ENCODE measurements at regions not wholly inside any gene's neighbourhood (a gene's known extent, or its start where the extent isn't known, plus 50 kb on each side); places are given as distances from the start of the nearest gene placed in this dataset.

DNA sequence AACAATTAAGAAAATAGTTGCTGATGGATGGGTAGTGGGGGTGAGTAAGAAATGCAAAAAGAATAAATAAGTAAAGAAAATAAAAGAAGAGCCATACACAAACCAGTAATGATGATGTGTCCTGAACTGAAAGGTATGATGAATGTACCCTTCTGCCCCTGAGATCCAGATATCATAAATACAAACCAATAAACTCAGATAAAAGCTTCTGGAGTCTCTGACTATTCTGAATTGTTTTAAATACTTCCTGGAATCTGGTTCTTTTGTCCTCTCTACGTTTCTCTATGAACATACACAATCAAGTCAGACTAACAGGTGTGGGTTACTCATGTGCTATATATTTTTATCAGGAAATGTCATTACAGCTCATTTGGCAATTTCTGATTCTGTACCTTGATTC lies 153.4 kb downstream of the PPP1R2C start:
- DNase-seq (ENCODE audit: low read depth in 2 of 2): no peak

GRCh38 chrX:42619068-42619467 lies 158.9 kb downstream of the PPP1R2C start:
- DNase-seq (ENCODE audit: low read depth in 2 of 2): no peak

DNA sequence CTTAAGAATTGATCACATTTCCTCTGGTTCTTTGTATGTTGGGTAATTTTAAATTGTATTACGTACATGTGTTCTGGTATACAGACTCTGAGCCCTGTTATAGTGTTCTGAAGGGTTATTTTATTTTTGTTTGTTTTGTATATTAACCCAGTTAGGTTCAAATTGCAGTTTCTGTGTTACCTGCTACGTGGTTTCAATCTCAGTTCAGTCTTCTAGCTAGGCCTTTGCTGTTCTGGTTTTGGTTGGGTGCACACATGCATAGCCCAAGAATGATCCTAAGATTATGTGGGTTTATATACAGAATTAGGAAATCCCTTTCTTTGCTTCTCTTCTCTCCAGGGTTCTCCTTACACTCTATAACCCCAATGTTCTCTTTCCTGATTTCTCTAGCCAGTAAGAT lies 161.0 kb downstream of the PPP1R2C start:
- no peak for DNase-seq (ENCODE audit: low read depth in 2 of 2)

GRCh38 chrX:42615161-42615563 lies 162.8 kb downstream of the PPP1R2C start:
- DNase-seq (ENCODE audit: low read depth in 2 of 2): no peak

DNA sequence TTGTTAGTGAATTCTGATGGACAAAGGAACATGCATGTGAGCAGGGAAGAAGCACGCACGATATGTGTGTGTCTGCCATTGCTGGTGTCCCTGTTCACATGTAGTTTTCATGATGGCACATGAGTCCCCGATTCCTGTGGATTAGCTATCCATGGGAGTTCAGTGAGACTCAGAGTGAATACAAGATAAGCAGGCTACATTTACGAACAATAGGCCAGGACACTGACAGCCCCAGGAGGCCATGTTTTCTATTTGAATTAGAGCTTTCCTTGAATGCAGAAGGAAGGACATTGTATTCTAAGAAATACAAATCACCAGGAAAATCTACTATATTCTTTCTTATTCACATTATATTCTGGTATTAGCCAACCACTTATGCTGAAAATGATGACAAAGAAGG lies 171.4 kb downstream of the PPP1R2C start:
- no peak for DNase-seq (ENCODE audit: low read depth in 2 of 2)

- no peak for DNase-seq (ENCODE audit: low read depth in 2 of 2)
Observed at GRCh38 chrX:42604302-42604701, 173.7 kb downstream of the PPP1R2C start.

DNA sequence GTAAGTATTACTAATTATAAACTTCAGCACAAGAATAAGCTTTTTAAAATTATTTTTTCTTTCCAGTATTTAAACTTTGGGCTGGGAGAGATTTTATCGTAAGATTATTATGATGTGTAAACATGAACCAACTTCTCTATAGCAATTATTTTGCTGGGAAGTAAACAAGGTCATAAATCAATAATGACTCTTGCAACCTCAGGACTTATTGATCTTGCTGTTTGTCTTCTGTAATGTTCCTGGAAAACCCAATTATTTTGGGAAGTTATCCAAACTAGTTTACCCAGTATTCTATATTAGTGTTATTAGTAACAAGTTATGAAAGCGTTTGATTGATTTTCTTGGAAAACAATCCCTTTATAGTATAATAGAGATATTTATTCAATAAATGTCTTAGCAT lies 174.9 kb downstream of the PPP1R2C start:
- DNase-seq (ENCODE audit: low read depth in 2 of 2): no peak

DNA sequence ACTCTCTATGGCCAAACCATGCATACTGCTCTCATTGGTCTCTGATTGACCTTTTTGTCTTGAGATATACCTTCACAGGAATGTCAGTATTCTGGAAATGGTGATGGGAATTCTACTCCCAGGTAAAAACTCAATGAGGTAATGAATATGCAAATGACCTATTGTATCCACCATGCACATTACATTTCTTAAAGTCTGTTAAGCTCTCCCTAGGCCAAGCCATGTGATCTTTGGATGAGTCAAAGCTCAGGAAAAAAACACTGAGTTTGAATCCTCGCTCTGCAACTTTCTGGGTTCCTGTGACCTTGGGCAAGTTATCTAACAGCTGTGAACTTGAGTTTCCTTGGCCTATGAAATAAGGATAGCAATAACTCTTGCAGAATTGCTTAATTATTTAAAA lies 175.4 kb downstream of the PPP1R2C start:
- DNase-seq (ENCODE audit: low read depth in 2 of 2): no peak

DNA sequence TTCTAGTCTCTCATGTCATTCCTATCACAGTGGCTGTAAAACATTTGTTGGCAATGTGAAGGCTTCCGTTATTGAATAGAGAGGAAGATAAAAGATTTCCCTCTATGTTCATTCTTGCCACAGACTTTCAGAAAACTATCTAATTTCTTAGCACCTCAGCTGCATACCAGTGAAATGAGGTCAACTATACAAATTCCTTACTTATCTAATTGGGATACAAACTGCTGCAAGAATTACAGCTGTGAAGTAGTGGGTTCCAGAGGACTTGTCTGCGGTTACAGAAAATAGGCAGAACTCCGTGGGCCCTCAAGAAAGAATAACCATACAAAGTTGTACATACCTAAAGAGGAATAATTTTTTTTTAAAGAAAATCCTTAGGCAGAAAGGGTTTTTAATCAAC lies 175.8 kb downstream of the PPP1R2C start:
- no peak for DNase-seq (ENCODE audit: low read depth in 2 of 2)

- DNase-seq (ENCODE audit: low read depth in 2 of 2): no peak
Observed at GRCh38 chrX:42597481-42597880, 180.5 kb downstream of the PPP1R2C start.

- DNase-seq (ENCODE audit: low read depth in 2 of 2): no peak
Observed at GRCh38 chrX:42585842-42586621, 191.9 kb downstream of the PPP1R2C start.

DNA sequence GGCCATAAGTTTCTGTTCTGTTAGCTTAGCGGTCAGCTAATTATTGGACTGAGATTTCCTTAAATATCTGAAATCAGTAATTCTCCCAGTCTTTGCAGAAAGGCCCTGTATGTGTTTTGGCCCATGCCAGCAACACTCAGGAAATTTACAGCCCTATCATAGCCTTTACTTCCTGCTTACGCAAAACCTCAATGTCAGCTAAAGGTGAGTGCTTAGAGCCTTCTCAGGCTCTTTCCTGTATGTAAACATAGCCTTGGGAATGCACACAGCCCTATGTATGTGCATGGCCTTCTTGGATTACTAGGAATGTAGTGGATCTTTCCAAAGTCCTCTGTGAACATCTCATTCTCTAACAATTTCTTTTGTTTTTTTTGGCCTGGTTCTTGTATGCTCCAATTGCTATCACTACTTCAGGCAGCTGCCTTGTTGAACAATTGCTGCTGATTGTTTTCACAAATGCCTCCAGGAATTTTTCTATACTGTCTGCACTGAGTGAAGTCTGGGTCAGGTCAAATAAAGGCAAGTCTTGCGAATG lies 200.0 kb downstream of the PPP1R2C start:
- DNase-seq (ENCODE audit: low read depth in 2 of 2): no peak

DNA sequence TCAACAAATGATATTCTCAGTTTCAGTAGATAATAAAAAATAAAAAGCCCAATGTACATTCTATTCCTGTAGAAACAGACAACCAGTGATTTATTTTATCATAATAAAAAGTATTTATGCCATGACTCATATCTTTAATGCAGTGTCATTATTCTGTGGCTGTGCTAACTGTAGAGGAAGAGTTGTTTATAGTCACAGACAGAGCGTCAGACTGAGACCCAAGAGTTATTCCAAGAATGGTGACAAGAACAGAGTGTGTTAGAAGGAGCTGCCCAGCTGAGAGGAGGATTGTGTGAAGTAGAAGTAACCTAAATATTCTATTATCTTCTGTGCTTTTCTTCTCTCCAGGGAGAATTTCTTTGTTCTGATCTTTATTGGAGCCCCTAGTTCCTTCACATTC lies 210.7 kb downstream of the PPP1R2C start:
- no peak for DNase-seq (ENCODE audit: low read depth in 2 of 2)

DNA sequence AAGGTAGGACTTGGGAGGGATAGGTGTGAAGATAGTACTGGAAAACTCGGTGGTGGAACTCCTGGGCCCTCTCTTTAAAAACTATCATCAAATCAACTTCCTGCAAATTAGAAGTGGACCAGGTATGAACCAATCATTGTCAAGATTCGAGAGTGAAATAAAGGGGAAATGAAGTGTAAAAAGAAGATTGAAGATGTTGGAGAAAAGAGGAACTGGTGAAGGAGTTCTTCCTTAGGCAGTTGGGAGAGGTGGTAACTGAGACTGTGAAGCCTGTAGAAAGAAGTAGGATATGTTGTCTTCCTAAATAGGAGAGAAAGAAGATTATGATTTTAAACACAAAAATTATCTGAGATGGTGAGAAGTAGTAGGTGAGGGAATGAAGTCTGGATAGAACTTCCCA lies 212.2 kb downstream of the PPP1R2C start:
- no peak for DNase-seq (ENCODE audit: low read depth in 2 of 2)

DNA sequence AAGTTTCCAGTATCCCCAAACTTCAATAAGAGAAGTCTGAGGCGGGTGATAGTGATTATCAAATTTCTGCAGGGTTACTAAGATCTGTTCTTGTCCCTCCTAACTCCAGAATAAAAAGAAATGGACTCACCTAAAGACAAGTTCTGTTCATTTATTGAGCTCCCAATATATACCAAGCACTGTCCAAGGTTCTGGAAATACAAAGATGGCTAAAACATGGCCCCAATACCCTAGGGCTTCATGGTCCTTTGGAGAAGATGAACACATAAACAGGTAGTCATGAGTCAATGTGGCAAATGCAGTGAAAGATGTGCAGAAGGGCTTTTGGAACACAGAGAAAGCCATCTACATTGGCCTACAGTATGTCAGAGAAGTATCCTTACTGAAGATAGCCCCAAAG lies 231.2 kb downstream of the PPP1R2C start:
- DNase-seq (ENCODE audit: low read depth in 2 of 2): no peak

DNA sequence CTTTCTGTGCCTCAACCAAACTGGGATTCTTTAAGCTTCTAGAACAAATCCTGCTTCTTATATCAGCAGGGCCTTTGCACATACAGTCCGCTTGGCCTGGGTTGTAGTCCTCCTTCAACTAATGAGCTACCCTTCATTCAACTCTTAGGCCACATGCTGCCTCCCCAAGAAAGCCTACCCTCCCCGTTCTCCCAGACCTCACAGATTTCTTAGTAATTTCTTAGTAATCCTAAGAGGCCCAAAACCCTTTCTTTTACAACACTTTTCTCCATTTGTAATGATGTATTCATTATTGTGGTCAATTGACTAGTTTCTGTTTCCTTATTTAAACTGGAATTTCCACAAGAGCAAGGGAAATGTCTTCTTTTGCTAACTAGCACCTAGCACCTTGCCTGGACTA lies 233.1 kb downstream of the PPP1R2C start:
- no peak for DNase-seq (ENCODE audit: low read depth in 2 of 2)

DNA sequence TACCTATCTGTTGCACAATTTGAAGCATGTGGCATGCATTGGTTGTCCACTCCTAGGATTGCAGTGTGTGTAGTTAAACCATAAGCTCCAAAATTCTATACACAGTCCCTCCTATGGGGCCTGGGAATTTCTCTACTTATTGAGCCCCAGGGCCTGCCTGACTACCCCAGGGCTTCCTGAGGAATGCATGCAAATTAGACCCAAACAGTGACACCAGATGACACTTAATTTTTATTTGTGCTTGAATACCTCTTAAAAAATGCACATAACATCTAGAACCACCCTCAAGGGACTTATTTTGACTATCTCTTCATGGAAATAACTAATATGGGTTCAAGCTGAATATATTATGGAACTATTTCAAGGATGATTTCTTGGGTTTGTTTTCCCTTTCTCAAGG lies 236.4 kb downstream of the PPP1R2C start:
- DNase-seq (ENCODE audit: low read depth in 2 of 2): no peak

- no peak for DNase-seq (ENCODE audit: low read depth in 2 of 2)
Observed at GRCh38 chrX:42540146-42540545, 237.8 kb downstream of the PPP1R2C start.

DNA sequence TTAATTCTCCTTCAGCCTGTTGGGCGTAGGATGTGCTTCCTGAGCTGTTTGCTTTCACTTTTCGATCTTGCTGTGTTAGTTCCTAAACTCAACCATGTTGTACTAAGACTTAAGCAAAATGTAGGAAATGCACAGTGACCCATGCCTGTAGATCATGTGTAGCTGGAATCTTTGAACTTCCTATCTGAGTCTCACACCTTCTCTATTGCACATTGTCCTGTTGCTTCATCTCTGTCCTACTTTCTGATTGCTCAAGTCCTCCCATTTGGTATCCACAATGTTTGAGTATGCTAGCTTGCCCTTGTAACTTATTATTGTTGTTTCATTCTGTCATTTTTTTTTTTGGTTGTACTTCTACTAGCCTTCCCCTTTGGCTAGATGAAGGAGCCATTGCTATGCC lies 239.6 kb downstream of the PPP1R2C start:
- no peak for DNase-seq (ENCODE audit: low read depth in 2 of 2)

DNA sequence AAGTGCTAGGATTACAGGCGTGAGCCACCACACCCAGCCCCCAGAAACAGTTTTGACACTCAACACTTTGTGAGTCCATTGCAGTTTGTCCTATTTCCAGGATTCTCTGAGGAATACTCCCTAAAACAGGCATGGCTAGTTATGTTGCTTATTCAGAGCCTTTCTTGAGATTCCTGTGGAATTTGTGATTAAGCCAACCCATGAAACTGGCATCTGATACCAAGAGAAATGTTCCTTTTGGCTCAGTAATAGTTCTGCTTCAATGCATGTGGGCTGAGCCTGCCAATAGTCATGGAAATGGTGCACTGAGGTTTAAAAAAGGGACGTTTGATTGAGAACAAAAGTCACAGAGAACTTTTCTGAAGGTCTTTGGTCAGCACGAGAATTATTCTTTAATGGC lies 241.7 kb downstream of the PPP1R2C start:
- no peak for DNase-seq (ENCODE audit: low read depth in 2 of 2)

GRCh38 chrX:42535233-42535632 lies 242.7 kb downstream of the PPP1R2C start:
- no peak for DNase-seq (ENCODE audit: low read depth in 2 of 2)

DNA sequence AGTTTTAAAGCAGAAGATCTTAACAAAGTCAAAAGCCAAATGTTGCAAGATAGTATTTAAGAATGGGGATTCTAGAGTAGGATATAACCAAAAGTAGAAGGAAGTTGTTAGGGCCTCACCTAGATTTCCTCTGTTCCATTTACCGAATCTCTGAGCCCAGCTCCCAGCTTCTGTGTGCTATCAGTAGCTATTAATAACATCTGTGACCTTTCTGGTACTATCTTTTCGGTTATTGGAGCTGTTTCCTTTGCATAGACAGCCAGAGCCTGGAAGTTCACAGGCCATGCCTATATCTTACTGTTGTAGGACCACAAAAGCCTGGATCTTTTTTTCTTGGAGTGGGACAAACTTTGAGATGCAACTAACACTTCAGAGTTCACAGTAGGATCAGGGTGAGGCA lies 244.2 kb downstream of the PPP1R2C start:
- no peak for DNase-seq (ENCODE audit: low read depth in 2 of 2)

GRCh38 chrX:42531441-42531840 lies 246.5 kb downstream of the PPP1R2C start:
- DNase-seq (ENCODE audit: low read depth in 2 of 2): no peak

- DNase-seq (ENCODE audit: low read depth in 2 of 2): no peak
Observed at GRCh38 chrX:42530027-42530426, 247.9 kb downstream of the PPP1R2C start.
